ENCODE measurements at regions not wholly inside any gene's neighbourhood (a gene's known extent, or its start where the extent isn't known, plus 50 kb on each side); places are given as distances from the start of the nearest gene placed in this dataset.

DNA sequence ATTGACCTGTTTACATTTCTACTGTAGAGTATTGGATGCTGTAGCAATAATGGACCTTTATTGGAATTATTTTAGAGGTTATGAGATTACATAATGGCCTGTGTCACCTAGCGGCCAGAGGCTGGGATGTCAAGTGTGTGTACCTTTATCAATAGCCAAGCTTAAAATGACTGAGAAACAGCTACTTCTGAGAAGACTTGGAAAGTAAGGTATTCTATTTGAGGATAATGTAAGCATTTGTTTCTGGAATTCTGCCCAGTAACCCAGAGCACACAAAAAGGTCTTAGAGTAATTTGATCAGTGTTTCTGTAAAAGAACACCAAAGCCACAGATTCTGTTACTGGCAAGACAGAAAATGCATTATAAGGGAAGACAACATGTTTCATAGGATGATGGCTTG is 116.8 kb downstream of the MACIR start:
- POLR2A ChIA-PET (ENCODE audit: low non-redundant PET): no interaction called here
- CTCF ChIA-PET: interaction anchor here (0.6 kb wide), 1 partner anchor 233 kb away, joined by 8 read pairs; no protein-coding TSS in a partner anchor
- TF ChIP-seq, protein P1, sequence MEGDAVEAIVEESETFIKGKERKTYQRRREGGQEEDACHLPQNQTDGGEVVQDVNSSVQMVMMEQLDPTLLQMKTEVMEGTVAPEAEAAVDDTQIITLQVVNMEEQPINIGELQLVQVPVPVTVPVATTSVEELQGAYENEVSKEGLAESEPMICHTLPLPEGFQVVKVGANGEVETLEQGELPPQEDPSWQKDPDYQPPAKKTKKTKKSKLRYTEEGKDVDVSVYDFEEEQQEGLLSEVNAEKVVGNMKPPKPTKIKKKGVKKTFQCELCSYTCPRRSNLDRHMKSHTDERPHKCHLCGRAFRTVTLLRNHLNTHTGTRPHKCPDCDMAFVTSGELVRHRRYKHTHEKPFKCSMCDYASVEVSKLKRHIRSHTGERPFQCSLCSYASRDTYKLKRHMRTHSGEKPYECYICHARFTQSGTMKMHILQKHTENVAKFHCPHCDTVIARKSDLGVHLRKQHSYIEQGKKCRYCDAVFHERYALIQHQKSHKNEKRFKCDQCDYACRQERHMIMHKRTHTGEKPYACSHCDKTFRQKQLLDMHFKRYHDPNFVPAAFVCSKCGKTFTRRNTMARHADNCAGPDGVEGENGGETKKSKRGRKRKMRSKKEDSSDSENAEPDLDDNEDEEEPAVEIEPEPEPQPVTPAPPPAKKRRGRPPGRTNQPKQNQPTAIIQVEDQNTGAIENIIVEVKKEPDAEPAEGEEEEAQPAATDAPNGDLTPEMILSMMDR (conservative IDR thresholded peaks at IDR 0.05; ENCODE audit: low read depth): no peak; the same call in 1 of the 2 replicates
- DNase-seq (ENCODE audit: low spot score): no peak
- no peak overlapping the region for H3K27ac ChIP-seq

DNA sequence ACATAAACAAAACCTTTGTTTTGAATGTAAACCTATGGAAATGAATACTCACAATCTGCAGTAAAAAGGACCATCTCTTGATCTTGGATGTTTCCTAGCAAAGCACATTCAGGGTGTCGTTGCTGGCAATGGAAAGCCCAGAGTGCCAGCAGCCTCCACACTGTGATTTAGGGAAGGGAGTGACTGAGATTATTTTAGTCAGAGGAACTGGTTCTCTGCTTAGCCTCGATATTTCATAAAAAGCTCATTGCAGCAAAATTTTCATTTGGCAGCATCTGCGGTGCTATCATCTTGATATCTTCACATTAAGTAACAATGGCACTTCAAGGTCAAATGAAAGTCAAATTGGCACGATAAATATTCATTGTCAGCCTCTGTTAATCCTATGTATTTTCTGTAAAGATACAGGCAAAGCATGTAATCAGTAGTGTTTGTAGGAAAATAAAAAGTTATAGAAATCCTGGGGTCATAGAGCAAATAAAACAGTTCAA is 116.0 kb downstream of the MACIR start:
- POLR2A ChIA-PET (ENCODE audit: low non-redundant PET): no interaction called here
- no peak for DNase-seq (ENCODE audit: low spot score)
- TF ChIP-seq, protein P1 (conservative IDR thresholded peaks at IDR 0.05; ENCODE audit: low read depth): no peak
- H3K27ac ChIP-seq: no peak overlapping the region
- CTCF ChIA-PET: interaction anchor here (0.6 to 0.7 kb wide), 3 partner anchors 74 to 291 kb away, joined by 3 to 5 read pairs (median 4); no protein-coding TSS in a partner anchor

DNA sequence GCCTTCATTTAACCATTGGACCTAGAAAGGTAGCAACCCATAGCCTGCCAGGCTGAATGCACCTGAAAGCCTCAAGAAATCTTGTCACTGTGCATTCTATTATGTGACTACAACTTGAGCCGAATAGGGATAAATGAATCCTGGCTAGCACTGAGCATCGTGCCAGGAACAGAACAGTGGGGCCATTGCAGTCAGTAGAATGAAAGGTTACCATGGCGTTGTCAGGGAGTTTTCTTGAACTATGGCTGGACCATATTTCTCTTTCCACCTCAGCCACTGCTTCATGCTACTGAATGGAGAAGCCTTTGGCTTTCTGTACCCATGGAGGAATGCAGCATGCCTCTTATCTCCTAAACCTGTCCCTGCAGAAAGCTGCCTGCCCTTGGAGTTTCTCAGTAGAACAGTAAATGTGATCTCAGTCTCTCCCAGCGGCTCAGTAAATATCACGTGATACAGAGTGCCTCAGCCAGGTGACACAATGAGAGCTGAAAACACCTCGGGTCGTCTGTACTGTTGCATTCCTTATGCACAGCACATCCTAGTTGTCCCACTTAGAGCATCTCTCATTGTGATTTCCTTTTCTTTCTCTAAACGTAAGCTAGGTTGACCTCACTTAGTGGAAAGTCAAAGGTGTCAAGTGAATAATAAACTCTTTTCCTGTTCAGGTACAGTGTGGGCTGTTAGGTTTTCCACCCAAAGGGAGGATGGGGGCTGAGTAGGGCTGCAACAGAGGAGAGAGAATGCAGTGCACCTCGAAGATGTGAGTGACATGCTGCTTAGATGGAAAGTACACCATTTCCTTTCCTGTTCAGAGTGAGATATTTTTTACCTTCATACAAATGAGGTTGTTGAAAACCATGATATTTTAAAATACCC is 115.3 kb downstream of the MACIR start:
- CTCF ChIA-PET: interaction anchor here (0.7 kb wide), 1 partner anchor 290 kb away, joined by 3 read pairs; no protein-coding TSS in a partner anchor
- DNase-seq (ENCODE audit: low spot score): no peak
- no peak overlapping the region for H3K27ac ChIP-seq
- TF ChIP-seq, protein P1 (conservative IDR thresholded peaks at IDR 0.05; ENCODE audit: low read depth): no peak
- POLR2A ChIA-PET (ENCODE audit: low non-redundant PET): no interaction called here

DNA sequence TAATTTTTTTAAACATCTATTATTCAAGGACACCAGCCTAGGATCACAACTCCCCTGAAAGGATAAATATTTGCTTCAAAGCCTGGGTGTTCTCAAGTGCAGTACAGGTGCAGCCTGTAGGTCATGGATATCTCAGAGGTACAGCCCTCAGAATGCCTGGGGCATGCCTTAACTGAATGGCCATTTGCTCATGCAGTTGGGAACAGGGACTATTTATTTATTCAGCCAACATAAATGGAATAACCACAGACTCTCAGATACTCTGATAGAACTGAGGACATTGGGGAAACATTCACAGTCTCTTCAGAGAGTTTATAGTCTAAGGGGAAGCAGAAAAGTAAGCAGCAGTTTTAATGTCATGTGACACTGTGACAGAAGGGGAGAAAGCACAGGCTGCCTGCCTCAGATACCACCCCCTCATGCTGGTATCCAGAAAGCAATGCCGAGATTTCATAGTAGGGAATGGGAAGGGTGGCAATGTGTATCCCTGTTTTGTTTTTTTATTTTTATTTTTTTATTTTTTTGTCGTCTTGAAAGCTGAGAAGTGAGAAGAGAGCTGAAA is 112.6 kb downstream of the MACIR start:
- TF ChIP-seq, protein P1 (conservative IDR thresholded peaks at IDR 0.05; ENCODE audit: low read depth): no peak
- DNase-seq (ENCODE audit: low spot score): no peak
- ChIA-PET CTCF (no interaction called here), POLR2A (ENCODE audit: low non-redundant PET) (no interaction called here)
- no peak overlapping the region for H3K27ac ChIP-seq

DNA sequence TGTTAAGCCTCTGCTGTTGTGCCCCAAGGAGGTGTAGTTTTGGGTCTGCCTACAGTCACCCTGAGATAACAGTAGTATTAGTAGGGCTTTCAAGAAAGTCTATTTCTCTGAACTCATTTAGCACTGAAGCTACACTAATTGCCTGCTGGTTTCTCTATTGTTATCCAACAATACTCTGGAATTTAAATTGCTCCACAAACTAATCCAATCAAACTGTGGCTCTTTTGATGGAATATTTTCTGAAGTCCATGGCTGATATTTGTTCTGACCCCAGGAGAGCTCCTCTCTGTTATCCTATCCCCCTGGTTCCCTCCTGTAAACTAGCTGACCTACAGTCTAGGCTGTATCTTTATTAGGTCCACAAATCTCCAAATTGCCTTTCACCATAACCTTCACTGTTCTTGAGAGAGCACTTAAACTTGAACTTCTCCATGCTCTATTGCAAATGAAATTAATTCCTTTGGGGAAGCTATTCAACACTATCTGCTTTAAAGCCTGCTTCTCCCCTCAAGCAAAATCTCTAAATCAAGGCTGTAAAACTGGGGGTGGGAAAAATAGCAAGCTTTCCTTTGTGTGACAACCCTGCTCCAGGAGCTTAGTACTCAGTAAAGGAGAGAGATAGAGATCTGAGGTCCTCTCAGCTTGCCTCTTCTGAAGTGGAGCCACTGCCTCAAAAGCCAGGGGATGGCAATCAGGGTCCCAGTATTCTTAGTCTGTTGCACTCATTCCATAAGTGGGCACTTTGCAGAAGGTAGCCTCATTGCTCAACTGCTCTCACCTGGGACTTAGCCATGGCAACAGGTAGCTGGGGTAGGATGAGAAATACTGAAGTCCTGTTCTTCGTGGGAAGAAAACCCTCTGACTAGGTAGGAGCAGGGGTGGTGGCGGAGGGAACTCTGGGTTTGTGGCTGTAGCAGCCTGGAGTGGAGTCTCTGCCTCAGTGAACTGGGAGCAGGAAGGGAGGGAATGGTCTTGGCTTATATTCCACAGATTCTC is 110.9 kb downstream of the MACIR start:
- TF ChIP-seq, protein P1 (conservative IDR thresholded peaks at IDR 0.05; ENCODE audit: low read depth): no peak
- POLR2A ChIA-PET (ENCODE audit: low non-redundant PET): no interaction called here
- DNase-seq (ENCODE audit: low spot score): no peak
- H3K27ac ChIP-seq: no peak overlapping the region
- CTCF ChIA-PET: interaction anchor here (0.6 kb wide), 1 partner anchor 793 kb away, joined by 4 read pairs; no protein-coding TSS in a partner anchor

DNA sequence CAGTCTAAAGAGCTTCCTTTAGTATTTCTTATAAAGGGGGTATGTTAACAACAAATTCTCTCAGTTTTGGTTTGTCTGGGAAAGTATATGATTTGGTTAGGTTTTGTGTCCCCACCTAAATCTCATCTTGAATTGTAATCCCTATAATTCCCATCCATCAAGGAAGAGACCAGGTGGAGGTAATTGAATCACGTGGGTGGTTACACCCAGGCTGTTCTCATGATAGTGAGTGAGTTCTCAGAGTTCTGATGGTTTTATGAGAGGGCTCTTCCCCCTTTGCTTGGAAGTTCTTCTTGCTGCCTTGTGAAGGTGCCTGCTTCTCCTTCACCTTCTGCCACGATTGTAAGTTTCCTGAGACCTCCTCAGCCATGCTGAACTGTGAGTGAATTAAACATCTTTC is 109.1 kb downstream of the MACIR start:
- TF ChIP-seq, protein P1 (conservative IDR thresholded peaks at IDR 0.05; ENCODE audit: low read depth): no peak
- DNase-seq (ENCODE audit: low spot score): no peak
- ChIA-PET POLR2A (ENCODE audit: low non-redundant PET) (no interaction called here), CTCF (no interaction called here)
- no peak overlapping the region for H3K27ac ChIP-seq

Measured in RWPE1 (cell line).